HG02642 (cell line): ENCODE measurements at regions not wholly inside any gene's neighbourhood (a gene's known extent, or its start where the extent isn't known, plus 50 kb on each side); places are given as distances from the start of the nearest gene placed in this dataset.
"Not testable (repeated sequence)": the region's sequence is repeated elsewhere in the genome, so short reads cannot be mapped to it uniquely, and the experiment has no call there.

Source experiments
- ATAC-seq: cut with Tn5 transposase; IDR thresholded peaks from one replicate; pipeline ENCODE4 v1.9.1; 2021; ENCODE audit warnings: mild to moderate bottlenecking; ENCODE audit not compliant: unreplicated experiment, poor library complexity

GRCh38 chr10:10054466-10054865 lies 963.2 kb upstream of the CELF2 start:
- ATAC-seq = no peak

- ATAC-seq = no peak
These were observed 961.8 kb upstream of the CELF2 start for GRCh38 chr10:10055656-10056442.

DNA sequence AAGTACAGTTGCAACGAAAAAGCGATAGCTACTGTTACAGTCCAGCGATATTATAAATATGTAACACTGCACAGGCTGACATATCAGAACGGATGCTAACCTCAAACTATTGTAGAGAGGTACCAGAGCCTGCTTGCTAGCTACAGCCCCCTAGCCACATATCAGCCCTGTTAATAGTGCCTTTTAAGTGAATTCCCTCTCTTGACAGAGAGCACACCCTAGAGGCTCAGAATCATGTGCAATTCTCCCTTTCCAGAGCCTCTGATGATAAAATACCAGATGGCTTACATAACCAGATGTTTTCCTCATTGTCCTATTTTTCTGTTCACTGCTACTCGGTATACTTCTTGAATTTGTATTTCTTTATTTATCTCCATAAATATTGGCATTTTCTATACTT lies 960.7 kb upstream of the CELF2 start:
- ATAC-seq = no peak

- no peak for ATAC-seq
These were observed 950.0 kb upstream of the CELF2 start for GRCh38 chr10:10067644-10068043.

DNA sequence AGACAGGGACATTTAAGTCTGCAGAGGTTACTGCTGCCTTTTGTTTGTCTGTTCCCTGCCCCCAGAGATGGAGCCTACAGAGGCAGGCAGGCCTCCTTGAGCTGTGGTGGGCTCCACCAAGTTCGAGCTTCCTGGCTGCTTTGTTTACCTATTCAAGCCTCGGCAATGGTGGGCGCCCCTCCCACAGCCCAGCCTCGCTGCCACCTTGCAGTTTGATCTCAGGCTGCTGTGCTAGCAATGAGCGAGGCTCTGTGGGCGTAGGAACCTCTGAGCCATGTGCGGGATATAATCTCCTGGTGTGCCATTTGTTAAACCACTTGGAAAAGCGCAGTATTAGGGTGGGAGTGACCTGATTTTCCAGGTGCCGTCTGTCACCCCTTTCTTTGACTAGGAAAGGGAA lies 942.8 kb upstream of the CELF2 start:
- ATAC-seq = not testable (repeated sequence)

DNA sequence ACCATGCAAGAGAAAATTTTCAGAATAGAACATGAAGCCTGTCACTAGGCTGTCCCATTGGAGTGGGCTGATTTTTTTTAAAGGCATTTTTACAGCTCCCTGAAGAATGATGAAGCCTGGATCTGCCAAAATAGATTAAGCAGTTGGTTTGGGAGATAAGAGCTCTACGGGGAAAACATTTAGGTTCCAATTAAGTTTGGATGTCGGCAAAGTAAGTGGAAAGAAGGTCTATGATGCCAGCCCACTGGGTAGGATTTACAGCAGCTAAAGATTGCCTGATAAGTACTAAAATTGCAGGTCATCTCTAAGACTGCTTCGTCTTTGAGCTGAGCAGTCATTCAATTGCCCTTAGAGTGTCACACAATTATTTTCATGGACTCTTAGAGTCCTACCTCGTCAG lies 939.2 kb upstream of the CELF2 start:
- ATAC-seq = no peak

DNA sequence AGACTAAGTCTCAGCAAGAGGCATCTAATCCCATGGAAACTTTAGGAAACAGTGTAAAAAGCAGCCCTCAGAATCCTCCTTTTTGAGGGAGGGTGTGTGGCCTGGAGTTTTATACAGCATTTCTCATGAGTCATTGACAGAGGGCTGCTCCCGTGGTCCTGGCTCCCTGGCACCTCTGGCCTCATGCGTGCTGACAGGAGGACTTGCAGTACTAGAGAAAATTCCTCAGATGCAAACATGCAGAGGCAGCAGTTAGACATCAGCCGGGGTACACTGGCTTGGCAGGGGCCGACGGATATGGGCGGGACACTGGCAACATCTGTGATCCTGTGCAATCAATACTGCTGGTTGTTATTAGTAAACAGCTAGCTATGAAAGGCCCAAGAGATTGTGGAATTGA lies 925.1 kb upstream of the CELF2 start:
- no peak for ATAC-seq

DNA sequence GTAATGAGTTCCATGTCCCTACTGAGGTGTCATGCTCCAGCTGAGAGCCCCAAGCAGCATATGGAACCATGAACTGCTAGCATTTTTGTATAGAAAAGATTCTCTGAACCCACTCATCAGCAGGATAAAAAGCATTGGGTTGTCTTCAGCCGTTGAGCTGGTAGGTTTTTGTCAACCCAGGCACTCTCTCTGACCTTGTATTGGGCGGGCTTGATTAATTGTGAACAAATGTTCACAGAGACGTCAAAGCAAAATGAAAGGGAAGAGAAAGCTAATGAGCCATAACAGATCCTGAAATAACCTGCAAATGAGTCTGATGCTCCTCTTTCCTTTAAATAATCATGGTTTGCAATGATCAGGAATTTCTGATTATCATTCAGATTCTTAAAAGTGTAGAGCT lies 924.7 kb upstream of the CELF2 start:
- no peak for ATAC-seq

GRCh38 chr10:10094691-10095090 lies 923.0 kb upstream of the CELF2 start:
- ATAC-seq = no peak

- no peak for ATAC-seq
These were observed 921.4 kb upstream of the CELF2 start for GRCh38 chr10:10096296-10096695.

DNA sequence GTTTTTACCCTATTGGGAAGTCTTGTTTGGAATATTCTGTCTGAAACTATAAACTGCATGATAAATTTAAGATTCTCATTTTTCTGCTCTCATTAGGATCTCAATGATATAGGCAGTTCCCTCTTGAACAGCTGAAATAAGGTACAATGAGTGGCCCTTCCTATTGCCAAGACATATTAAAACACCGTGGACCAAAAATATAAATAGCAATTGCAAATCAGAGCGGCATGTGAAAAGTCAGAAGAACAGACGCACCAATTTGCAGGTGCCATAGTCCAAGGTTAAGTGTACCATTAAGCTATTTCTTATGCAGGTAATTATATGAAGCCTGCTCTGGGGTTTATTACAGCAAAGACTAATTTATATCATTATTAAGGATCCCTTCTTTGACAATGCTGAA lies 920.8 kb upstream of the CELF2 start:
- no peak for ATAC-seq

- ATAC-seq = no peak
These were observed 916.6 kb upstream of the CELF2 start for GRCh38 chr10:10101106-10101505.

DNA sequence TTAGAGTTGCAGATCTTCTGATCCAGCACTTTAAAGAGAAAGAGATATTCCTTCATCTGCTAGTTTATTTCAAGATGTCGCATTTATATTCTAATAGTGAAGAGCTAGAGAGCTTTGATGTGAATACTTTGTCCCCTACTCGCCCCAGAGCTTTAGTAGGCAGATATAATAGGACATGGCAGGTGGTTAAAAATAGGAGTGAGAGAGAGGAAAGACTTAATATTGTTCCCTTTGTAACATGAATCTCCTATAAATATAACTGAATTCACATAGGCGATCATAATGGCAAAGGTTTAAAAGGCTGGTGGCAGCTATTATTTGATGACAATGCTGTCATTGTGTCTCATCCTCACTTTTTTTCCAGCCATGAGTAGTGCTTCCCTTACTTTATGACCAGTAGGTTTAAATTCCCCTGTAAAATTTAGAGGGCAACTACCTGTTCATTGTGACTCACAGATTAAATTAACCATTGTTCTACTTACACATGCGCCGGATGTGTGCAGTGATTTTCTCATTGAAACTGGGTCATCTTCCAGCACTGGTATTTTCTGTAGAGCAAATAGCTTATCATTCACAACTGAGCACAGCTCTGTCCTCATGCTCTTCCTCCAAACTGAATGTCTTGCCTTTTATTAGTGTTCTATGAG lies 906.7 kb upstream of the CELF2 start:
- no peak for ATAC-seq

DNA sequence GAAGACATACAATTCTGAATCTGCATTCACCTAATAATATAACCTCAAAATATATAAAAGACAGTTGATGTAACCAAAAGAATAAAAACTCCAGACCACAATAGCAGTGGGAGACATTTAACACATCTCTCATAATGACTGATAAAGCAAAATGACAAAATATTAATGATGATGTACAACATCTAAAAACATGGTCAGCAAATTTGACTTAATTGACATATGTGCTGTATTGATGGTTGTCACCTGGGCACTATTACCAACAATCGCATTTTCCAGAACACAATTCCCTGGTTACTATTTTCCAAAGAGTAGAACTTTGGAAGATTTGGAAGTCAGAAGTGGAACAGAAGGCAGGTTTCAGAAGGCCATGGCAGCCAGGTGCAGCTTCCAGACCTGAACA lies 899.5 kb upstream of the CELF2 start:
- ATAC-seq = no peak

DNA sequence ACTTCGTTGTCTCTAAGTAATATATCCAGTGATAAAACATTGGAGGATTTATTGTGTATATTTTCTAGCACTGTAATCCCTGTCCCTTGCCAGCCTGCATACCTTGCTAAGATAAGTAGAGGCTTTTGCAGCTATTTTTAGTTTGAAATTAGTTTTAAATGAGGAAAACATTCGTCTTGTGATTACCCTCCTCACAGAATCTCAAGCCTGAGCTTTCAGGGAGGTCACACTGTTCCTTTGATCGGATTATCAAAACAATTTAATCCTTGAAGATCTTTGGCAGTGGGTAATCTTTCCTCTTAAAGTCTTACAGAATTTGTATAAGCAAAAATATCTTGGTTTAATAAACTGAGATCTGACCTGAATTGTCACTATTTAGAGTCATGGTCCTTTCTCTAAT lies 897.0 kb upstream of the CELF2 start:
- no peak for ATAC-seq

DNA sequence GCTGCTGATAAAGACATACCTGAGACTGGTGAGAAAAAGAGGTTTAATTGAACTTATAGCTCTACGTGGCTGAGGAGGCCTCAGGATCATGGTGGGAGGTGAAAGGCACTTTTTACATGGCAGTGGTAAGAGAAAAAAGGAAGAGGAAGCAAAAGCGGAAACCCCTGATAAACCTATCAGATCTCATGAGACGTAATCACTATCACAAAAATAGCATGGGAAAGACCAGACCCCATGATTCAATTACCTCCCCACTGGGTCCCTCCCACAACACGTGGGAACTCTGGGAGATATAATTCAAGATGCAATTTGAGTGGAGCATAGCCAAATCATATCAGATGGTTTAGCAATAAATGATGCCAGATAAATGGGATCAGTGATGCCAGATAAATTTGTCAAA lies 892.0 kb upstream of the CELF2 start:
- ATAC-seq = no peak

- no peak for ATAC-seq
These were observed 891.5 kb upstream of the CELF2 start for GRCh38 chr10:10126218-10126617.

DNA sequence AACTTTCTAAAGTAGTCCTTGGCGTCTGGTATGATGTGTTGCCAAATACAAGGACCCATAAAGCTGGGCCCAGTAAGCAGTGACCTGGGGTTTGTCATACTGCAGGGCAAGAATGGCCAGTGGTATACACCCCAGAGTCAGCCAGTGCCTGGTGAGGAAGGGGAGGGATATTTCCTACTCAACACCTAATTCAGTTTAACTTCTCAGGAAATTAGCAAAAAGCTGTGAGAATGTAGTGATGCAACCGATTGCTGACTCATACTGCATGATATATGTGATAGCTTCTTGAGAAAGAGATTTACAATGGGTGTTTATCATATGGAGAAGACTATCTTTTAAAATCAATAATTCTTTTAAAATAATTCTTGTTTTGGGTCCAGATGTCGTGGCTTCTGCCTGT lies 889.3 kb upstream of the CELF2 start:
- ATAC-seq = no peak

GRCh38 chr10:10130686-10131085 lies 887.0 kb upstream of the CELF2 start:
- no peak for ATAC-seq

- ATAC-seq = no peak
These were observed 885.7 kb upstream of the CELF2 start for GRCh38 chr10:10132009-10132408.

DNA sequence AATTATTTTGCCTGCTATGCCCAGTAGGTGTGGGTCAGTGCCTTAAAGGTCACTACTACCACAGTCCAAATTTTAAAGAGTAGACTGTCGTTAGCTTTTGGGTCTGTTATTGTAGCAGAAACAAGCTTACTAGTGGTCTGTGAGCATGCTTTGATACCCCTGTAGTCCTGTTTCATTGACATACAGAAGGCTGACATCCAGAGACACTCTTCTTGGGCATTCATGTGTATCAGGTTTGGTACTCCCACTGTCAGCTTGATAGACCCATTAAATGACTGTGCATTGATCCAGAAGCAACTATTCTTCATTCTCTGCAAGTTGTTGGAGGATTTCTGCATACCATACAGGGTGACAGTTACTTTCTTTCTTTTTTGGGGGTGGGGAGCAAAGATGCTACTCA lies 884.4 kb upstream of the CELF2 start:
- no peak for ATAC-seq

DNA sequence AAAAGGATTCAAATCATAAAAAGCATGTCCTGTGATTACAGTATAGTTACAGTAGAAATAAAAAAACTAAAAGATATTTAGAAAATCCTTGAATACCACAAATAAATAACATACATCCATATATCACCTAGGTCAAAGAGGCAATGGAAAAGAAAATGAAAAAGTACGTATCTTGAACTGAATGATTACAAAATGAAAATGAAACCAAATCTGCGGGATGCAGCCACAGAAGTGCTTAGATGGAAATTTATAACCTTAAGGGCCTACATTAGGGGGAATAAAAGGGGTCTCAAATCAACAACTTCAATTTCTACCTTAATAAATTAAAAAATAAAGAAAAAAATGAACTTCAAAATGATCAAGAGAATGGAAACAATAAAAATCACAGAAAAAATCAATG lies 879.0 kb upstream of the CELF2 start:
- ATAC-seq = no peak
